Thoracic aorta (tissue), 2 donors: ENCODE measurements at regions not wholly inside any gene's neighbourhood (a gene's known extent, or its start where the extent isn't known, plus 50 kb on each side); places are given as distances from the start of the nearest gene placed in this dataset.
A peak's percentile ranks its signal among the peaks of the same experiment; 100 is the strongest.

Experiments used
- ATAC-seq: fragments of 150-250 bp; one replicate; pipeline ENCODE4 v1.8.0; 2017; ENCODE audit warnings: low read depth; ENCODE audit not compliant: insufficient number of reproducible peaks, low FRiP score
- DNase-seq: peaks from one replicate; pipeline ENCODE4 v3.0.0-alpha.2; 2020; ENCODE audit warnings: low spot score
- H3K27ac ChIP-seq, 2 donors: fragments of 200-600 bp; sonication (generic); 1 replicate in 1 of 2; 2 replicates in 1 of 2; pipeline ENCODE4 v1.5.1; 2016; ENCODE audit warnings: mild to moderate bottlenecking in 2 of 2, moderate library complexity in 2 of 2
- H3K27me3 ChIP-seq: fragments of 200-600 bp; sonication (generic); replicated peaks from 2 replicates; pipeline ENCODE4 v1.6.0; 2016; ENCODE audit warnings: mild to moderate bottlenecking; ENCODE audit not compliant: insufficient read depth
- H3K36me3 ChIP-seq: fragments of 200-600 bp; sonication (generic); one replicate; pipeline ENCODE4 v1.5.1; 2016
- H3K4me1 ChIP-seq, 2 donors: fragments of 200-600 bp; sonication (generic); 1 replicate in 1 of 2; 2 replicates in 1 of 2; pipeline versions ENCODE4 v1.5.1 to v1.6.0; 2016; ENCODE audit warnings: low read depth in 2 of 2, mild to moderate bottlenecking in 1 of 2; ENCODE audit not compliant: control insufficient read depth in 1 of 2
- H3K4me3 ChIP-seq: fragments of 200-600 bp; sonication (generic); 2 replicates; pipeline ENCODE4 v1.5.1; 2016; ENCODE audit warnings: mild to moderate bottlenecking
- H3K9me3 ChIP-seq: fragments of 200-600 bp; sonication (generic); 2 replicates; pipeline ENCODE4 v1.5.1; 2016
- TF ChIP-seq, protein P1 (sequence below): fragments of 200-600 bp; sonication (generic); IDR thresholded peaks from one replicate; pipeline ENCODE4 v1.5.1; 2019; ENCODE audit warnings: antibody characterized with exemption

DNA sequence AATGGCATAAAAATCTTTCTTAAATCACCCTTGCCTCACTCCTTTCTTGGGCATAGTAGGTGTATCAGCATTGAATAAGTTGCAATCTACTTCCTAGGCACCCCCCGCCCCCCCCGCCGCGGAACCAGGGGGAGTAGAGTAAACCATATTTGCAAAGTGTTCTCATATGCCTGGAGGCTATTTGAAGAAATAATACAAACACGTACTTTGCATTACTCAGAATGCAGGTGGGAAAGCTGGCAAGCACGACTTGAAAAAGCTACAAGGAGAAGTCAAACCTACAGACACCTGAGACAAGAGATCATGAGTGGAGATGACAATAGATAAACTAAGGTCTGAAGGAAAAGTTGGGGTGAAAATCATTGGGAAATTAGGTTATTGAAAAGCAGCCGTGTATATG is 65.6 kb downstream of the POM121L12 start:
- Histone ChIP-seq H3K36me3 (no peaks in the 10 kb centered on the region), H3K9me3 (no peaks in the 10 kb centered on the region), H3K4me3 (no peak overlapping the region), H3K4me1 (no peaks in the 10 kb centered on the region), H3K27ac (no peak overlapping the region), H3K27me3 (no peaks in the 10 kb centered on the region)
- DNase-seq (no peak), ATAC-seq (no peak)
- TF ChIP-seq, protein P1, sequence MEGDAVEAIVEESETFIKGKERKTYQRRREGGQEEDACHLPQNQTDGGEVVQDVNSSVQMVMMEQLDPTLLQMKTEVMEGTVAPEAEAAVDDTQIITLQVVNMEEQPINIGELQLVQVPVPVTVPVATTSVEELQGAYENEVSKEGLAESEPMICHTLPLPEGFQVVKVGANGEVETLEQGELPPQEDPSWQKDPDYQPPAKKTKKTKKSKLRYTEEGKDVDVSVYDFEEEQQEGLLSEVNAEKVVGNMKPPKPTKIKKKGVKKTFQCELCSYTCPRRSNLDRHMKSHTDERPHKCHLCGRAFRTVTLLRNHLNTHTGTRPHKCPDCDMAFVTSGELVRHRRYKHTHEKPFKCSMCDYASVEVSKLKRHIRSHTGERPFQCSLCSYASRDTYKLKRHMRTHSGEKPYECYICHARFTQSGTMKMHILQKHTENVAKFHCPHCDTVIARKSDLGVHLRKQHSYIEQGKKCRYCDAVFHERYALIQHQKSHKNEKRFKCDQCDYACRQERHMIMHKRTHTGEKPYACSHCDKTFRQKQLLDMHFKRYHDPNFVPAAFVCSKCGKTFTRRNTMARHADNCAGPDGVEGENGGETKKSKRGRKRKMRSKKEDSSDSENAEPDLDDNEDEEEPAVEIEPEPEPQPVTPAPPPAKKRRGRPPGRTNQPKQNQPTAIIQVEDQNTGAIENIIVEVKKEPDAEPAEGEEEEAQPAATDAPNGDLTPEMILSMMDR, result no peak

DNA sequence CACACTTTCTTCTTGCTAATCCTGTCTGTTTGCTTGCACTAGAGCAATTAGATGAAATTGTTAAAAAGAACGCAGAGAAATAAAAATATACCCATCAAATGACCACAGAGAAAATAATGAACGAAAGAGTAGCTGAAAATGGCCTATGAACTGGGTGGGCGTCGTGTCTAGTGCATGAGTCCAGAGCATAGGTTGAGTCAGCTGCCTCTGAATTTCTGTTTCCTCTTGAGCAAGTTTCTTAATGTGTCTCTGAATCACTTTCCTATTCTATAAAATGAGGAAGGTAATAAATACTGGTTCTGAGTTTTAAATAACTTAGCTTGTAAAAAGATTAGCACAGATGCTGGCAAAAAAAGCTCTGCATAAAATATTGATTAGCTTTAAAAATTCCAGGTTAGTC is 75.0 kb downstream of the POM121L12 start:
- H3K4me1 ChIP-seq, result peaks cover 0 to 10% of the 10 kb centered on the region in 2 donors
- TF ChIP-seq, protein P1, result no peak
- H3K4me3 ChIP-seq, result no peak overlapping the region
- ATAC-seq (no peak), DNase-seq (no peak)
- no peak overlapping the region for H3K27ac ChIP-seq
- no peaks in the 10 kb centered on the region for H3K36me3 ChIP-seq
- H3K9me3 ChIP-seq, result no peaks in the 10 kb centered on the region
- no peaks in the 10 kb centered on the region for H3K27me3 ChIP-seq

GRCh38 chr7:53111031-53111430 is 75.6 kb downstream of the POM121L12 start:
- Histone ChIP-seq H3K9me3 (no peaks in the 10 kb centered on the region), H3K36me3 (no peaks in the 10 kb centered on the region), H3K4me1 (peaks cover 0 to 10% of the 10 kb centered on the region in 2 donors), H3K27ac (no peak overlapping the region), H3K4me3 (no peak overlapping the region), H3K27me3 (no peaks in the 10 kb centered on the region)
- no peak for DNase-seq
- TF ChIP-seq, protein P1, result no peak
- no peak for ATAC-seq

DNA sequence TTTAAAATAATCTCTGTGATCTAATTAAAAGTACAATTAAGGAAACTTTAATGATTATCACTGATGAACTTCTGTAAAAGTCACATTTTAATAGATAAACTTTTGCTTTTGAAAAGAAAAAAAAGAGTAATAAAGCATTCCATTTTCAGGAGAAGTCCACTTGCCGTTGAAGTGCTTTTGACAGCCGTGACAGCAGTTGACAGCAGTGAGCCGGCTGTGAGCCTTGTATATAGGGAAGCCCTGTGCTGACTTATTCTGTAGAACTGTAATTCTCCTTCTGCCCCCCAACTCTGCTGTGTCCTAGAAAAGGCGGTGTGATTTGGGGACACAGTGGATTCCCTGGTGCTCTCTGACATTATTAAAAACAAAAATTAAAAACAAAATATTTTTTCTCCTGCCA is 78.0 kb downstream of the POM121L12 start:
- no peak overlapping the region for H3K4me3 ChIP-seq
- no peak overlapping the region for H3K27ac ChIP-seq
- H3K27me3 ChIP-seq, result no peaks in the 10 kb centered on the region
- H3K9me3 ChIP-seq, result no peaks in the 10 kb centered on the region
- no peak for DNase-seq
- TF ChIP-seq, protein P1, result no peak
- H3K36me3 ChIP-seq, result no peaks in the 10 kb centered on the region
- peaks cover 0 to 10% of the 10 kb centered on the region in 2 donors for H3K4me1 ChIP-seq
- no peak for ATAC-seq

DNA sequence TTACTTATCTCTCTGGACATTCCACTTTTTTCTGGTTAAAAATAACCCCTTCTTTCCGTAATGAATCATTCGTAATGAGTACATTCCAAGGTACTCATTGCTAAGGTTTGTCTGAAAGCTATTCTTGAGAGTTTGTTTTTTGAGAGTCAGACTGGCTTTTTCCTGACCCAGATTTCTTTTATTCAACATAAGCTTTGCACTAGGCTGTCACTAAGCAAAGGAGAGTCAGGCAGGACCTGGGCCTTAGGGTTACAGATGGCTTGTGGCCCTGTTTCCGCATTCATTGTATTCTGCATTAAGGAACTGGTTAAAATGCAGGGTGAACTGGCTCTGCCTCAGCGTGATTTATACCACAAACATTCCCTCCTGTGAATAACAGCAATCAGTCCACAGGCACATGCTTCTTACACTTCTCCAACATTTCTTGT is 84.1 kb downstream of the POM121L12 start:
- TF ChIP-seq, protein P1, result no peak
- peak; percentile 60 for ATAC-seq
- Histone ChIP-seq H3K9me3 (no peaks in the 10 kb centered on the region), H3K4me3 (peak overlapping the region; percentile 1), H3K36me3 (no peaks in the 10 kb centered on the region), H3K27ac (peak overlapping the region; percentile 72 to 78), H3K4me1 (peaks cover 0 to 20% of the 10 kb centered on the region in 2 donors), H3K27me3 (no peaks in the 10 kb centered on the region)
- no peak for DNase-seq
